ENCODE measurements at regions not wholly inside any gene's neighbourhood (a gene's known extent, or its start where the extent isn't known, plus 50 kb on each side); places are given as distances from the start of the nearest gene placed in this dataset.

DNA sequence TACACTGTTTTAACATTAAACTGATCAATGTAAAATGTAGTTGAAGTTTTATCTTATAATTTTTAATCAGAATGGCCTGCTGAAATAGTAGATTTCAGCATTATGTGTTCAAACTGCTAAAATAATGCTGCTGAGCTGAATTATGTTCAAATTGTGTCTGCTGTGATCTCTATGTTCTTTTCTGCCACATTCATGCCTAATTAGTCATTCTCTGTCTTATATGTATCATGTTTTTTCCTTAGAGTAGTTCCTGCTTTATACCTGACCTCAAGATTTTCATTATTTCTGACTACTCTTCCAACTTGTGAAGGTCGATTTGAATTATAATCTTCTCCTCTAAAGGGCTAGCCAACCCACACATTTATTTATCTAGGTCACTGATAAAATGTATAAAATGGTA is 476.7 kb upstream of the EPHA7 start:
- ChIA-PET CTCF (no interaction called here), RAD21 (ENCODE audit: low non-redundant PET in 1 of 2, low total read pairs in 2 of 2, uncharacterized antibody in 2 of 2, unreplicated experiment in 2 of 2) (no interaction called here), POLR2A (no interaction called here)
- peaks cover 4% of the 10 kb centered on the region in 2 experiments; a peak in 2 of 4 replicates for H3K9me3 ChIP-seq (ENCODE audit: control insufficient read depth in 1 of 2, insufficient read depth in 1 of 2, low read depth in 1 of 2, low read length in 2 of 2)
- intact Hi-C loops (cut with micrococcal nuclease) = no loop called here
- H3K36me3 ChIP-seq (ENCODE audit: control insufficient read depth in 1 of 2, insufficient read depth in 2 of 2, low read length in 2 of 2) = no peaks in the 10 kb centered on the region
- no peaks in the 10 kb centered on the region for H3K9me2 ChIP-seq (ENCODE audit: insufficient read depth)
- H2AFZ ChIP-seq (ENCODE audit: low read depth, low read length, poor library complexity, severe bottlenecking) = no peak overlapping the region
- H3K27ac ChIP-seq (ENCODE audit: low read depth, low read length) = no peak overlapping the region
- H3K9ac ChIP-seq (ENCODE audit: low read length) = no peak overlapping the region
- no peaks in the 10 kb centered on the region for H3K27me3 ChIP-seq (ENCODE audit: insufficient read depth, low read length)
- ATAC-seq (no peak), DNase-seq (ENCODE audit: low read depth, low spot score) (no peak)
- no peaks in the 10 kb centered on the region for H3K4me1 ChIP-seq (ENCODE audit: control insufficient read depth in 1 of 2, insufficient read depth in 2 of 2, low read length in 2 of 2)
- H3K79me2 ChIP-seq (ENCODE audit: insufficient read depth, low read length) = no peaks in the 10 kb centered on the region
- H3K4me2 ChIP-seq (ENCODE audit: low read length) = no peak overlapping the region
- no peak overlapping the region for H3K4me3 ChIP-seq (replicated peaks in 1 of 2; ENCODE audit: low read depth in 1 of 2, low read length in 2 of 2)
- TF ChIP-seq RAD21 (IDR thresholded peaks at IDR 0.05; ENCODE audit: low read depth) = no peak
- no peak for TF ChIP-seq POLR2A (IDR thresholded peaks at IDR 0.05; ENCODE audit: borderline replicate concordance, extremely low read depth, insufficient read depth, insufficient read length)
- TF ChIP-seq, protein P1, sequence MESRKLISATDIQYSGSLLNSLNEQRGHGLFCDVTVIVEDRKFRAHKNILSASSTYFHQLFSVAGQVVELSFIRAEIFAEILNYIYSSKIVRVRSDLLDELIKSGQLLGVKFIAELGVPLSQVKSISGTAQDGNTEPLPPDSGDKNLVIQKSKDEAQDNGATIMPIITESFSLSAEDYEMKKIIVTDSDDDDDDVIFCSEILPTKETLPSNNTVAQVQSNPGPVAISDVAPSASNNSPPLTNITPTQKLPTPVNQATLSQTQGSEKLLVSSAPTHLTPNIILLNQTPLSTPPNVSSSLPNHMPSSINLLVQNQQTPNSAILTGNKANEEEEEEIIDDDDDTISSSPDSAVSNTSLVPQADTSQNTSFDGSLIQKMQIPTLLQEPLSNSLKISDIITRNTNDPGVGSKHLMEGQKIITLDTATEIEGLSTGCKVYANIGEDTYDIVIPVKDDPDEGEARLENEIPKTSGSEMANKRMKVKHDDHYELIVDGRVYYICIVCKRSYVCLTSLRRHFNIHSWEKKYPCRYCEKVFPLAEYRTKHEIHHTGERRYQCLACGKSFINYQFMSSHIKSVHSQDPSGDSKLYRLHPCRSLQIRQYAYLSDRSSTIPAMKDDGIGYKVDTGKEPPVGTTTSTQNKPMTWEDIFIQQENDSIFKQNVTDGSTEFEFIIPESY (IDR thresholded peaks at IDR 0.05; ENCODE audit: extremely low read depth, insufficient replicate concordance, low read length) = no peak
- TF ChIP-seq CBX3 (IDR thresholded peaks at IDR 0.05; ENCODE audit: low read depth) = no peak
- TF ChIP-seq, protein P2, sequence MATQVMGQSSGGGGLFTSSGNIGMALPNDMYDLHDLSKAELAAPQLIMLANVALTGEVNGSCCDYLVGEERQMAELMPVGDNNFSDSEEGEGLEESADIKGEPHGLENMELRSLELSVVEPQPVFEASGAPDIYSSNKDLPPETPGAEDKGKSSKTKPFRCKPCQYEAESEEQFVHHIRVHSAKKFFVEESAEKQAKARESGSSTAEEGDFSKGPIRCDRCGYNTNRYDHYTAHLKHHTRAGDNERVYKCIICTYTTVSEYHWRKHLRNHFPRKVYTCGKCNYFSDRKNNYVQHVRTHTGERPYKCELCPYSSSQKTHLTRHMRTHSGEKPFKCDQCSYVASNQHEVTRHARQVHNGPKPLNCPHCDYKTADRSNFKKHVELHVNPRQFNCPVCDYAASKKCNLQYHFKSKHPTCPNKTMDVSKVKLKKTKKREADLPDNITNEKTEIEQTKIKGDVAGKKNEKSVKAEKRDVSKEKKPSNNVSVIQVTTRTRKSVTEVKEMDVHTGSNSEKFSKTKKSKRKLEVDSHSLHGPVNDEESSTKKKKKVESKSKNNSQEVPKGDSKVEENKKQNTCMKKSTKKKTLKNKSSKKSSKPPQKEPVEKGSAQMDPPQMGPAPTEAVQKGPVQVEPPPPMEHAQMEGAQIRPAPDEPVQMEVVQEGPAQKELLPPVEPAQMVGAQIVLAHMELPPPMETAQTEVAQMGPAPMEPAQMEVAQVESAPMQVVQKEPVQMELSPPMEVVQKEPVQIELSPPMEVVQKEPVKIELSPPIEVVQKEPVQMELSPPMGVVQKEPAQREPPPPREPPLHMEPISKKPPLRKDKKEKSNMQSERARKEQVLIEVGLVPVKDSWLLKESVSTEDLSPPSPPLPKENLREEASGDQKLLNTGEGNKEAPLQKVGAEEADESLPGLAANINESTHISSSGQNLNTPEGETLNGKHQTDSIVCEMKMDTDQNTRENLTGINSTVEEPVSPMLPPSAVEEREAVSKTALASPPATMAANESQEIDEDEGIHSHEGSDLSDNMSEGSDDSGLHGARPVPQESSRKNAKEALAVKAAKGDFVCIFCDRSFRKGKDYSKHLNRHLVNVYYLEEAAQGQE (IDR thresholded peaks at IDR 0.05; ENCODE audit: low read depth) = no peak
- TF ChIP-seq SP1 (IDR thresholded peaks at IDR 0.05; ENCODE audit: low read depth) = no peak
- no peak for TF ChIP-seq FOSL1 (IDR thresholded peaks at IDR 0.05; ENCODE audit: low read depth)
- no peak for TF ChIP-seq TCF7L2 (IDR thresholded peaks at IDR 0.05; ENCODE audit: borderline replicate concordance, extremely low read depth, insufficient read depth, insufficient read length)
- TF ChIP-seq YY1 (IDR thresholded peaks at IDR 0.05; ENCODE audit: extremely low read depth, insufficient replicate concordance, low read depth, low read length) = no peak
- BruUV-seq (replicated peaks) = no TSS peak
- H4K20me1 ChIP-seq (ENCODE audit: insufficient read depth) = no peaks in the 10 kb centered on the region

Measured in HCT116 (cell line).